GM12875 (cell line): ENCODE measurements at regions not wholly inside any gene's neighbourhood (a gene's known extent, or its start where the extent isn't known, plus 50 kb on each side); places are given as distances from the start of the nearest gene placed in this dataset.
"Not testable (repeated sequence)": the region's sequence is repeated elsewhere in the genome, so short reads cannot be mapped to it uniquely, and the experiment has no call there.

Source experiments
- H3K4me3 ChIP-seq: one replicate; pipeline ENCODE4 v1.5.1; 2011; ENCODE audit warnings: low read depth, low read length, control low read depth
- TF ChIP-seq, protein P1 (sequence below): IDR thresholded peaks from 2 replicates; pipeline ENCODE4 v1.5.1; 2011; ENCODE audit warnings: low read depth, mild to moderate bottlenecking, control low read depth, inconsistent platforms, low read length, moderate library complexity, borderline replicate concordance; ENCODE audit not compliant: insufficient read depth

DNA sequence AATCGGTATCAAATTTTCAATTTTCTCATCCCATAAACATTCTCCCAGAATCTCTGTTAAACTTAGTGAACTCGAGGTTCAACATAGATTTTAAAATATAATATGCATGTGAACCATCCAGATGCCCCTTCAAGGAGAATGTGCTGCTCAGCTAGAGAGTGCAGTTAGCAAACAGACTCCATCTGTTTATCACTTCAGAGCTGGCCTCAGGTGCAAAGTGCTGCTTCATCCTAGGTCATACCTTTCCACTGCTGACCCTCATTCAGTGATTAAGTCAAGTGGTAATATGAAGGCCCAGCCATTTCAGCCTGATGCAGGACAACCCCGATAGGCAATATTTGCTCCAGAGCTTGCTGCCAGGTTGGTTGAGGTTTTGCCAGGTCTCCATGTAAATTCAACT lies 339.0 kb upstream of the POU5F2 start:
- TF ChIP-seq, protein P1, sequence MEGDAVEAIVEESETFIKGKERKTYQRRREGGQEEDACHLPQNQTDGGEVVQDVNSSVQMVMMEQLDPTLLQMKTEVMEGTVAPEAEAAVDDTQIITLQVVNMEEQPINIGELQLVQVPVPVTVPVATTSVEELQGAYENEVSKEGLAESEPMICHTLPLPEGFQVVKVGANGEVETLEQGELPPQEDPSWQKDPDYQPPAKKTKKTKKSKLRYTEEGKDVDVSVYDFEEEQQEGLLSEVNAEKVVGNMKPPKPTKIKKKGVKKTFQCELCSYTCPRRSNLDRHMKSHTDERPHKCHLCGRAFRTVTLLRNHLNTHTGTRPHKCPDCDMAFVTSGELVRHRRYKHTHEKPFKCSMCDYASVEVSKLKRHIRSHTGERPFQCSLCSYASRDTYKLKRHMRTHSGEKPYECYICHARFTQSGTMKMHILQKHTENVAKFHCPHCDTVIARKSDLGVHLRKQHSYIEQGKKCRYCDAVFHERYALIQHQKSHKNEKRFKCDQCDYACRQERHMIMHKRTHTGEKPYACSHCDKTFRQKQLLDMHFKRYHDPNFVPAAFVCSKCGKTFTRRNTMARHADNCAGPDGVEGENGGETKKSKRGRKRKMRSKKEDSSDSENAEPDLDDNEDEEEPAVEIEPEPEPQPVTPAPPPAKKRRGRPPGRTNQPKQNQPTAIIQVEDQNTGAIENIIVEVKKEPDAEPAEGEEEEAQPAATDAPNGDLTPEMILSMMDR: no peak

DNA sequence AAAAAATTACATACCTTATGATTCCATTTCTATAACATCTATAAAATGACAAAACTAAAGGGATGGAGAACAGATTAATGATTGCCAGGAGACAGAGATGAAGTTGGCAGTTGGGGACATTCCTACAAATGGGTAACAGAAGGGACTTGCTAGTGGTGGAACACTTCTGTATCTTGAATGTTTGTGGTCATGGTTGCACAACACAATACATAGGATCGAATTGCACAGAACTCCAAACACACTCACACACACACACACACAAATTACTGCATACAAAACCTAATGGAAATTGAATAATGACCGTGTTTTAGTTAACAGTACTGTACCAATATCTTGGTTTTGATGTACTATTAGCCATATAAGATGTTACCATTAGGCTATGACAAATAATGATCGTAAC lies 330.7 kb upstream of the POU5F2 start:
- no peak overlapping the region for H3K4me3 ChIP-seq
- TF ChIP-seq, protein P1: no peak

More for the DNA sequence above, 339.0 kb upstream of the POU5F2 start:
- H3K4me3 ChIP-seq: no peak overlapping the region

- no peak overlapping the region for H3K4me3 ChIP-seq
- TF ChIP-seq, protein P1: no peak
Measured at GRCh38 chr5:94066437-94067207, 325.2 kb upstream of the POU5F2 start.

DNA sequence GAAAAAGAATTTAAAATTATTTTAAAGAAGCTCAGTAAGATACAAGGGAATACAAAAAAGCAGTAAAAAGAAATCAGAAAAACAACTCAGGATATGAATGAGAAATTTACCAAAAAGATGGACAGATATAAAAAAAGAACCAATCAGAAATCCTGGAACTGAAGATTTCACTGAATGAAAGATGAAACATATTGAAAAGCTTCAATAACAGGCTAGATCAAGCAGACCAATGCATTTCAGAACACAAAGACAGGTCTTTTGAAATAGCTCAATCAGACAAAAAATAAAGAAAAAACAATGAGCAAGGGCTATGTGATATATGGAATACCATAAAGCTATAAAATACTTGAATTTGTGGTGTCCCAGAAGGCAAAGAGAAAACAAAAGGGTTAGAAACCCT lies 322.6 kb upstream of the POU5F2 start:
- H3K4me3 ChIP-seq: no peak overlapping the region
- TF ChIP-seq, protein P1: no peak

DNA sequence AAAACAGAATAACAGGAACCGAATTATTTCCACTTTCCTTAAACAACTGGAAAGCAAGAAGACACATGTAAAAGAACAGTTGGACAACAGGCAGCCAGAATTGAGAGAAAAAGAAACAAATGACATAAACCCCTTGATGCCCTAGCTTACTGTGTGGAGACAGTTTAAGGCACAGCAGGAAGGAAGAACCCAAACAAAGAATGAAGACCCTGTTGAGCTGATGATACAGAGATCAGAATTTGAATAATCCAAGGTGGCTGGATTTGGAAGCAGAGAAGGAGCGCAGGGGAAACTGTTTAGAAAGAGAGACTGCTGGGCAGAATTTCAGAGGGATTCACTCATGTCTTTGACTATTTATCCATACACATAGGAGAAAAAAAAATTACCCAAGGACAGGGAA lies 316.3 kb upstream of the POU5F2 start:
- TF ChIP-seq, protein P1: no peak
- no peak overlapping the region for H3K4me3 ChIP-seq

GRCh38 chr5:94057217-94057616 lies 315.8 kb upstream of the POU5F2 start:
- TF ChIP-seq, protein P1: no peak
- H3K4me3 ChIP-seq: no peak overlapping the region

- H3K4me3 ChIP-seq: not testable (repeated sequence)
Measured at GRCh38 chr5:94049307-94049922, 308.0 kb upstream of the POU5F2 start.
